ENCODE measurements at regions not wholly inside any gene's neighbourhood (a gene's known extent, or its start where the extent isn't known, plus 50 kb on each side); places are given as distances from the start of the nearest gene placed in this dataset.

GRCh38 chr6:102215425-102215824 is 821.9 kb downstream of the GRIK2 start:
- H3K36me3 ChIP-seq (ENCODE audit: control insufficient read depth, insufficient read depth, low read length), result no peaks in the 10 kb centered on the region
- H3K27ac ChIP-seq (ENCODE audit: low read depth, low read length), result no peak overlapping the region
- H3K27me3 ChIP-seq (ENCODE audit: control insufficient read depth, insufficient read depth, low read length), result no peaks in the 10 kb centered on the region
- no peak overlapping the region for H3K9ac ChIP-seq (ENCODE audit: low read length)
- no peaks in the 10 kb centered on the region for H3K9me3 ChIP-seq (ENCODE audit: control insufficient read depth, insufficient read depth, low read depth, low read length)
- H3K4me3 ChIP-seq (ENCODE audit: low read depth, low read length), result no peak overlapping the region
- H3K4me1 ChIP-seq (ENCODE audit: control insufficient read depth, insufficient read depth, low read length), result no peaks in the 10 kb centered on the region

GRCh38 chr6:102216232-102216631 is 822.7 kb downstream of the GRIK2 start:
- Histone ChIP-seq H3K36me3 (ENCODE audit: control insufficient read depth, insufficient read depth, low read length) (no peaks in the 10 kb centered on the region), H3K4me3 (ENCODE audit: low read depth, low read length) (no peak overlapping the region)

GRCh38 chr6:102223942-102224341 is 830.4 kb downstream of the GRIK2 start:
- H3K9ac ChIP-seq (ENCODE audit: low read length), result no peak overlapping the region
- H3K27ac ChIP-seq (ENCODE audit: low read depth, low read length), result no peak overlapping the region
- H3K36me3 ChIP-seq (ENCODE audit: control insufficient read depth, insufficient read depth, low read length), result no peaks in the 10 kb centered on the region
- H3K4me1 ChIP-seq (ENCODE audit: control insufficient read depth, insufficient read depth, low read length), result peaks cover 4% of the 10 kb centered on the region; the same call in 1 of the 2 replicates
- H3K9me3 ChIP-seq (ENCODE audit: control insufficient read depth, insufficient read depth, low read depth, low read length), result no peaks in the 10 kb centered on the region
- no peaks in the 10 kb centered on the region for H3K27me3 ChIP-seq (ENCODE audit: control insufficient read depth, insufficient read depth, low read length)
- H3K4me3 ChIP-seq (ENCODE audit: low read depth, low read length), result no peak overlapping the region

More at GRCh38 chr6:102216232-102216631, 822.7 kb downstream of the GRIK2 start:
- no peaks in the 10 kb centered on the region for H3K4me1 ChIP-seq (ENCODE audit: control insufficient read depth, insufficient read depth, low read length)
- no peak overlapping the region for H3K27ac ChIP-seq (ENCODE audit: low read depth, low read length)
- H3K27me3 ChIP-seq (ENCODE audit: control insufficient read depth, insufficient read depth, low read length), result no peaks in the 10 kb centered on the region
- no peak overlapping the region for H3K9ac ChIP-seq (ENCODE audit: low read length)
- H3K9me3 ChIP-seq (ENCODE audit: control insufficient read depth, insufficient read depth, low read depth, low read length), result no peaks in the 10 kb centered on the region

GRCh38 chr6:102229271-102229670 is 835.8 kb downstream of the GRIK2 start:
- H3K9me3 ChIP-seq (ENCODE audit: control insufficient read depth, insufficient read depth, low read depth, low read length), result no peaks in the 10 kb centered on the region

More at GRCh38 chr6:102229271-102229670, 835.8 kb downstream of the GRIK2 start:
- Histone ChIP-seq H3K4me1 (ENCODE audit: control insufficient read depth, insufficient read depth, low read length) (peaks cover 13% of the 10 kb centered on the region; the same call in 1 of the 2 replicates), H3K36me3 (ENCODE audit: control insufficient read depth, insufficient read depth, low read length) (no peaks in the 10 kb centered on the region), H3K27ac (ENCODE audit: low read depth, low read length) (no peak overlapping the region), H3K9ac (ENCODE audit: low read length) (no peak overlapping the region), H3K27me3 (ENCODE audit: control insufficient read depth, insufficient read depth, low read length) (no peaks in the 10 kb centered on the region), H3K4me3 (ENCODE audit: low read depth, low read length) (no peak overlapping the region)

All from HUES6 (cell line).